HTERT RPE-1 (cell line): ENCODE measurements at regions not wholly inside any gene's neighbourhood (a gene's known extent, or its start where the extent isn't known, plus 50 kb on each side); places are given as distances from the start of the nearest gene placed in this dataset.

Experiments used
- in situ Hi-C: fragments of 300-500 bp; cut with MboI; formaldehyde crosslinking; loops from 4 replicates; pipeline ENCODE4 v1.14.3; 2020; ENCODE audit warnings: low sequenced_read_pairs

DNA sequence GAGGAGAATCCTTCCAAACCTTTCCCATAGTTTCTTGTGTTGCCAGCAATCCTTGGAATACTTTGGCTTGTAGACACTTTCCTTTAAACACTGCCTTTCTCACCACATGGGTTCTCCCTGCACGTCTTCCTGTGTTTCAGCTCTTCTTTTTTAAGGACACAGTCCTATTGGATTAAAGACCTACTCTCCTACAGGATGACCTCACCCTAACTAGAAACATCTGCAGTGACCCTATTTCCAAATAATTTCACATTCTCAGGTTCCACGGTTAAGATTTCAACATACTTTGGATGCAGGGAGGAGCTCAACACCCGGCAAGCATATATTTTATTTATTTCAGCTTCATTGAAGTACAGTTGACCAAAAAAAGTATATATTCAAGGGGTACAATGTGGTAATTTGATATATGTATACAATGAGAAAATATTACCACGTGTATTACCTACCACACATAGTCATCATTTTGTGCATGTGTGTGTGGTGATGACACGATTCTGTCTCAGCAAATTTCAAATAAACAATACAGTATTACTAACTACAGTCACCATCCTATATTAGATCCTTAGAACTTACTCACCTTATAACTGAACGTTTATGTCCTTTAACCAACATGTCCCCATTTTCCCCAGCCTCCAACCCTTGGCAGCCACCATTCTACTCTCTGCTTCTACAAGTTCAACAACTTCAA, 745.0 kb downstream of the CBLN2 start:
- in situ Hi-C loops, result no loop called here

GRCh38 chr18:71797554-71797953, 746.6 kb downstream of the CBLN2 start:
- in situ Hi-C loops, result no loop called here

GRCh38 chr18:71784777-71785176, 759.4 kb downstream of the CBLN2 start:
- in situ Hi-C loops, result no loop called here

DNA sequence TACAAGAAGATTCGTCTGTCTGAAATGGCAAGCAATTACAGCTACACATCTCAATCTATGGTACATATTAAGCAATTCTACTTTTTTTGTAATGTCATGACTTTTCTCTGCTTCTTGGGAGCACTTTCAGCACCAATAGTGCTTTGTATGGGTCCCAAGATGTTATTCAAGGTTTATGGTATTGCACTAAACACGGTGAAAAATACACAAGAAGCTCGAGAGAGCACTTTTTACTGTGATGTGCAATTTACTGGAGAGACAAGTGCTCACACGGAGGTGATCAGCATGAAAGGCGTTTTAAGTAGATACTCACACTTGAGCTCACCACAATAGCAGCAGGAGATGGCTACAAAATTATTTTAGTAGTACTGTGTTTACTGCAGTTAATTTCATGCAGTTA, 783.6 kb downstream of the CBLN2 start:
- in situ Hi-C loops, result no loop called here

DNA sequence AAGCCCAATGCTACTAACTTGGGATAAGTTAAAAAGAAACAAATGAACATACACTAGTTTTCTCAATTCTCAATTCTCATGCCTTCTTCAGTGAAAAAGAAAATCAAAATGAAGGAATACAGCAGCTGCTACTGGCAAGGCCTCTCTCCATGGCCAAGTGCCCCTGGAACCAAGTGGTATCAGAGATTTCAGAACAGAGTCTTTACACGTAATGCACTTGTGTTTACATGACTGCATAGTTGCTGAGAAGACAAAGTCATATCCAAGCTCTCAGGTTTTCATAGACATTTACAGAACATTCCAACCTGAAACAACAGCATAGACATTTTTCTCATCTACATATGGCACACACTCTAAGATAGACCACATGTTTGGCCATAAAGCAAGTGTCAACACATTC, 789.9 kb downstream of the CBLN2 start:
- in situ Hi-C loops, result no loop called here

- in situ Hi-C loops, result no loop called here
Measured at GRCh38 chr18:71743634-71744033, 800.5 kb downstream of the CBLN2 start.

DNA sequence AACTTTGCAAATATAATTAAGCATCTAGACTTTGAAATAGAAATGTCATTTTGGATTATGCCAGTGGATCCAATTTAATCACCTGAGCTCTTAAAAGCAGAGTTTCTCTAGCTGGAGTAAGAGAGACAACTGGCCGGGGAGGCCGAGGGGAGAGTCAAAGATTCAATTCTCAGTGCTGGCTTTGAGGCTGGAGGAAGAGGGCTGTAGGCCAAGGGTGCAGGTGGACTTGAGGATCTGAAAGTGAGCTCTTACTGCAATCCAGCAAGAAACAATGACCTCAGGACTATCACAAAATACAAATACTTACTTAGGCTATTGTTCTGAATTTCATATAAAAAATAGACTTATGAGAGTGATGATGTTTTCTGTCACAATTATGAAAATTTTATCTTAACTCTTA, 814.5 kb downstream of the CBLN2 start:
- in situ Hi-C loops, result no loop called here

DNA sequence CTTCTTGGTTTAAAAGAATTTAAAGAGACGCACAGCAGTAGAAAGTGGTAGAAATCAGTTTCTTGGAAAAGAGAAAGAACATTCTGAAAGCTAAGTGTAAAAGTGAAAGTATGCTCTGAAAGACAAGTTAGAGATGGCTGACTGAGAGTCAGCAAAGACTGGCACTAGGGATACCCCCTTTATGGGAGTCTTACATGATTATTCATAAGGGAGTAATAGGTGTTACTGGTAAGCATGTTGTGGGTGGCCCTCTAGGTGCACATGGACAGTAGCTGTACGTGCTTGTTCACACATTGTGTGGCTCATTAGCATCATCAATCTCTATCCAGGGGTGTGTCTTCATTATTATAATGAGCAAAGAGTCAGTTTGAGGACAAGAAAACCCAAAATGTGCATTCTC, 816.2 kb downstream of the CBLN2 start:
- in situ Hi-C loops, result no loop called here

GRCh38 chr18:71725256-71725655, 818.9 kb downstream of the CBLN2 start:
- in situ Hi-C loops, result no loop called here

DNA sequence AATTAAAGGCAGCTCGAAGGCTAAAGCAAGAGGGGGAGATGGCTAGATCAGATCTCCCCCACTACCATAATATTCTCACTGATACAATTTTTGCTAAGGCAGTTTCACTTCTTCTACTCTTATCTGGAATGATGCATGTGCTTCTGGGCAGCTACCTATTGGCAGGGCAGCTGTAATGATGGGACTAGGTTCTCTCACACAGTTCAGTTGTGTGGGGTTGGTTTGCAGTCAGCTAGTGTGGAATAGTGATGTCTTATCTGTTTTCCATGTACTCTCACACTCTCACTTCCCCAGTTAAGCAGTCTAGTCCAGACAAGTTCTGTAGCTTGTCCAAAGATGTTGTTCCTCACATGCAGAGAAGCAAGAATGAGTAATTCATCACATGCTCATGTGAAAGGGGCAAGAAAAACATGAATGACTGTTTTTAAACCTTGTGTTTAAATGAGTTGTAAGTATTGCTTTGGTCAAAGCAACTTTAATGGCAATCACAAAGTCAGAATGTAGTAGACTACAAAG, 836.1 kb downstream of the CBLN2 start:
- in situ Hi-C loops, result no loop called here

DNA sequence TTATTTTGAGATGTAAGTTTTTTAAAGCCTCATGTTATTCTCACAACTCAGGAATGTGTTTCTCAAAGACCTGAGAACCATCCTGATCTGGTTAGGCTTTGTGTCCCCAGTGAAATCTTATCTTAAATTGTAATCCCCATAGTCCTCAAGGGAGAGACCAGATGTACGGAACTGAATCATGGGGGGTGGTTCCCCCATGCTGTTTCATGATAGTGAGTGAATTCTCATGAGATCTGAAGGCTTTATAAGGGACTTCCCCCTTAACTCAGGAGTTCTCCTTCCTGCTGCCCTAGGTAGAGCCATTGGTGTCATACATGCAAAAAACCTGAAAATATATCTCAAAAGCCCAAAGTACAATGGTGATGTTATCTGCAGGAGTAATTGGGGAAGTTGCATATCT, 836.7 kb downstream of the CBLN2 start:
- in situ Hi-C loops, result no loop called here

DNA sequence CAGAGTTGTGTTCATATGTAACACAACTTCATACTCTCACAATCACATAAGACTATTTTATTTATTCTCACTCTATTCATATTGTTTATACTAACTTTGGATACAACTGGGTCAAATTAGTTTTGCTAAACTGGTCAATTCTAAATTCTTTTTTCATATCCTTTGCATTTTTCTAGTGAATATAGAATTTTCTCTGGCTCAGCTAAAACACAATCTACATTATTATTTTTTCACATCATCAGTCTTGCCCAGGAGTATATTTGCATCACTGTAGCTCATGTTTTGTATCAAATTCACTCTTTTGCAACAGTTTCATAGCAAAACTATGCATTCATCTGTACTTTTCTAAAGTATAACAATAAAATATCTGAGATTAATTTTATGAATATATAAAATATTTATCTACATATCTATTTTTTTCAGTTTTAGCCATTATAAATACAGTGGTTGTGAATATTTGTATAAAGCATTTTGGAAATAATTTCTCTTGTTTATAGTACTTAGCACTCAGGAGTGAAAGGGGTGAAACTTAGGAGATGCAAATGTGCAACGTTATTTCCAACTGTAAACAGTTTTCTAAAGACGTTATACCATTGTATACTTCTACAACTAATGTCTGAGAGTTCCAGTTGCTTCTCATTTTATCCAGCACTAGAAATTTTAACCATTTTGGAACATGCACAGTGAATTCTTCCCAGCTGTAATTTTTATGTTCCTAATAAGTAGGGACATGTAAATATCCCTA, 854.6 kb downstream of the CBLN2 start:
- in situ Hi-C loops, result no loop called here

DNA sequence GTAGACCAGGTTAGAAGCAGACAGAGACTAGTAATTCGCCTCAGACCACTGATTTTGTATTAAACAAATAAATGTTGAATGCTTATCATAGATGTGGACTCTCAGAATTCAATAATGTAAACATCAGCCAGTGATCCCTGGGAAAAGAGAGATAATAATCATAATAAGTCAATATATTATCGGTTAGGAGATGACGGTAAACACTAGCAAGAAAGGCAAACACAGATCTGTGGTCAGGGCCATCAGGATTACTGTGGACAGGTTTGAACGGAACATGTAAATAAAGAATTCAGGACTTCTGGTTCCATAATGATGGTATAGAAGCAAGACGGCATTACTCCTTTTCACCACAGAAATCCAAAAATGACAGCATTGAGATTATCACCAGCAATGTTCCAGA, 861.6 kb downstream of the CBLN2 start:
- in situ Hi-C loops, result no loop called here

GRCh38 chr18:71678144-71678543, 866.0 kb downstream of the CBLN2 start:
- in situ Hi-C loops, result no loop called here

- in situ Hi-C loops, result no loop called here
Measured at GRCh38 chr18:71673954-71674353, 870.2 kb downstream of the CBLN2 start.

DNA sequence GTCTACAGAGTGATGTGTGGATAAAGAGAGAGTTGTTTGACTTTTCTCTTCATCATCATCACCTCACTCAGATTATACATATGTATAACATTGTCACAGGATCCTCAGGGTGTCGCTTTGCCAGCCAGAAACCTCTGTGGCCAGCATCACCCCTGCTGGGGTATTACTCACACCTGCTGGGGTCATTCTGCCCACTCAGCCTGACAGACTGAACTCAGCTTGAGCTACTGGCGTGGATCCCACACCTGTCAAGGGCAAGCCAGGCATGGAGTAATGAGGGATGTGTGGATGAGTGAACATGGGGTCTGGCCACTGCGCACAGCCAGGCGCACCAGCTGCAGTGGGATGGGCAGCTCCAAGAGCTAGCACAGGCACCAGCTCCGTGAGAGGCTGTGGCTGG, 870.6 kb downstream of the CBLN2 start:
- in situ Hi-C loops, result no loop called here

- in situ Hi-C loops, result no loop called here
Measured at GRCh38 chr18:71666481-71666880, 877.7 kb downstream of the CBLN2 start.

DNA sequence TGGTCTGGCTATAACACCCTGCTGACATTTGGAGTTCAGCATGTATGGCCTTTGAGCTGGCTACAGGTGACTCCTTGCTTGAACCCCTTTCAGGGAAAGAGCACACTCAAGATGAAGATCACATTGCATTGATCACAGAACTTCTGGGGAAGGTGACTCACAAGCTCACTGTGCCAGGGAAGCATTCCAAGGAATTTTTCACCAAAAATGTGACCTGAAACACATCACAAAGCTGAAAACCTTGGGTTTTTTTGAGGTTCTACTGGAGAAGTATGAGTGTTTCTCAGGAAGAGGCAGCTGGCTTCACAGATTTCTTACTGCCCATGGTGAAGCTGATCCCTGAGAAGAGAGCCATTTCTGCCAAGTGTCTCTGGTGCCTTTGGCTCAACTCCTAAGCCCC, 879.0 kb downstream of the CBLN2 start:
- in situ Hi-C loops, result no loop called here

GRCh38 chr18:71643822-71644221, 900.3 kb downstream of the CBLN2 start:
- in situ Hi-C loops, result no loop called here

- in situ Hi-C loops, result no loop called here
Measured at GRCh38 chr18:71630696-71631095, 913.4 kb downstream of the CBLN2 start.

GRCh38 chr18:71625556-71626090, 918.5 kb downstream of the CBLN2 start:
- in situ Hi-C loops, result no loop called here

- in situ Hi-C loops, result no loop called here
Measured at GRCh38 chr18:71598374-71598773, 945.8 kb downstream of the CBLN2 start.
